HG03025 (cell line): ENCODE measurements at regions not wholly inside any gene's neighbourhood (a gene's known extent, or its start where the extent isn't known, plus 50 kb on each side); places are given as distances from the start of the nearest gene placed in this dataset.
"Not testable (repeated sequence)": the region's sequence is repeated elsewhere in the genome, so short reads cannot be mapped to it uniquely, and the experiment has no call there.

ENCODE experiments used
- ATAC-seq: cut with Tn5 transposase; IDR thresholded peaks from one replicate; pipeline ENCODE4 v1.9.1; 2021; ENCODE audit warnings: mild to moderate bottlenecking, moderate library complexity; ENCODE audit not compliant: unreplicated experiment, low FRiP score

DNA sequence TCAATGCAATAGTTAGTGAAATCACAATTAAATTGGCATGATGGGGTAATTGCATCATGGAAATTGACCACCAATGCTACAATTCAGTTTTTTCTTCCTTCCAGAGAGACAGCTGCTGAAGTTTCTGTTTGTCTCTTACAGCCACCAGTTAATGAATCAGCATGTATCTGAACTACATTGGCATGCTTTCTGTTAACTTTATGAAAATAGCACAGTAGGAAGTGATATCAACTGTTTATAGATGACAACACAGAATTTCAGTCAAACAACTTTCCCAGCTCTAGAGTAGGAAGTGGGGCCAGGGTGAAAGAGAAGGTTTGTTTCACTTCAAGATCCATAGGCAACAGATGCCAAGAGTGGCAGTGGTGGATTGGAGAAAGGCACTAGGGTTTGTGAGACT, 339.6 kb upstream of the VWC2 start:
- ATAC-seq: no peak

- no peak for ATAC-seq
These were observed 338.6 kb upstream of the VWC2 start for GRCh38 chr7:49434846-49435245.

DNA sequence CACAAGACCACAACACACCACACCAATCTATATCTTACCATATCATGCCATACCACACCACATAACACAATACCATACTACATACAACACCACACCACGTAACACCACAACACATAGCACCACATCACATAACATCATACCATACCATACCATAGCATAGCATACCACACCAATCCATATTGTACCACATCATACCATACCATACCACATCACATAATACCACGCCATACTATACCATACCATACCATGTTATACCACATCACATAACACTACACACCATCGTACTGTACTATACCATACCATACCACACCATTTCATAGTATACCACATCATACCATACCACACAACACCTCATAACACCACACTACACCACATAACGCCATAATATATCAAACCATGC, 335.2 kb upstream of the VWC2 start:
- ATAC-seq: no peak

- no peak for ATAC-seq
These were observed 329.9 kb upstream of the VWC2 start for GRCh38 chr7:49443515-49443914.

DNA sequence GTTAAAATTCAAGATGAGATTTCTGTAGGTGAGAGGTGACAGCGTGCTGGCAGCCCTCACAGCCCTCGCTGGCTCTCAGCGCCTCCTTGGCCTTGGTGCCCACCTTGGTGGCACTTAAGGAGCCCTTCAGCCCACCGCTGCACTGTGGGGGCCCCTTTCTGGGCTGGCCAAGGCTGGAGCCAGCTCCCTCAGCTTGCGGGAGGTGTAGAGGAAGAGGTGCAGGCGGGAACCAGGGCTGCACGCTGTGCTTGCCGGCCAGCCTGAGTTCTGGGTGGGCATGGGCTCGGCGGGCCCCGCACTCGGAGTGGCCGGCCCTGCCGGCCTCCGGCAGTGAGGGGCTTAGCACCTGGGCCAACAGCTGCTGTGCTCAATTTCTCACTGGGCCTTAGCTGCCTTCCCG, 320.0 kb upstream of the VWC2 start:
- ATAC-seq: no peak

- no peak for ATAC-seq
These were observed 294.0 kb upstream of the VWC2 start for GRCh38 chr7:49479441-49479840.

GRCh38 chr7:49479936-49480544, 293.4 kb upstream of the VWC2 start:
- ATAC-seq: no peak

DNA sequence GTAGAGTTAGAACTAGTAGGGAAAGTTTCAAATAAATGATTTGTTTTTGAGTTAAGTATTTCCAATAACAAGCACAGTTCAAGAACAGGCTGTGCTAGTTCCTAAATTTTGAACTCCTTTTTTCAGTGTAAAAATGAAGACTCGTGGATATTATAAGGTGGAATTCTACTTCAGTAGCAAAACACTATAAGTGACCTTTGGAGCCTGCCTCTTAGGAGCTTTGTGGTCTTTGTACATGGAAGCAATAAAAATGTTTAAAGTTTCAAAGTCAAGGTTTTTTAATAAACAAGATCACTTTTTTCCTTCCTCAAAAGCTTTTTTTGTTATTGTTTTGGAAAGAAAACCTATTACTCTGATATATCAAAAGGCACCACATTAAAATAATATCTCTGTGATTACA, 292.4 kb upstream of the VWC2 start:
- no peak for ATAC-seq

DNA sequence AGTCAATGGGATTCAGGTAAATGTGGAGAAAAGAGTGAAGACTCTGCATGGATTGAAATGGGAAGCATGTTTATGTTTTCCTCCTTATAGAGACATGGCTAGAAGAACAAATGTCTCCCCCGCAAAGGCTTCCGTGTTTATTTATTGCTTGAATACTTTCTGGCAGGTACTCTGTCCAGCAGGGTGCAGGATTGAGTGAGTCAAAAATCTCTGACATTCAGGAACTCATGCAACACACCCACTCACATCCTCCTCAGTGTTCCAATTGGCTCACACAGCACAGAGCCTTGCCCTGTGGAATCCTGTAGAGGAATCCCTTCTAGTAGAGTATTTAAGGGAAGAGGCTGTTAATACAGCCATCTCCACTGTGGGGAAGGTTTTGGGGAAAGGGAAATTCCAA, 290.3 kb upstream of the VWC2 start:
- ATAC-seq: peak; percentile 69

DNA sequence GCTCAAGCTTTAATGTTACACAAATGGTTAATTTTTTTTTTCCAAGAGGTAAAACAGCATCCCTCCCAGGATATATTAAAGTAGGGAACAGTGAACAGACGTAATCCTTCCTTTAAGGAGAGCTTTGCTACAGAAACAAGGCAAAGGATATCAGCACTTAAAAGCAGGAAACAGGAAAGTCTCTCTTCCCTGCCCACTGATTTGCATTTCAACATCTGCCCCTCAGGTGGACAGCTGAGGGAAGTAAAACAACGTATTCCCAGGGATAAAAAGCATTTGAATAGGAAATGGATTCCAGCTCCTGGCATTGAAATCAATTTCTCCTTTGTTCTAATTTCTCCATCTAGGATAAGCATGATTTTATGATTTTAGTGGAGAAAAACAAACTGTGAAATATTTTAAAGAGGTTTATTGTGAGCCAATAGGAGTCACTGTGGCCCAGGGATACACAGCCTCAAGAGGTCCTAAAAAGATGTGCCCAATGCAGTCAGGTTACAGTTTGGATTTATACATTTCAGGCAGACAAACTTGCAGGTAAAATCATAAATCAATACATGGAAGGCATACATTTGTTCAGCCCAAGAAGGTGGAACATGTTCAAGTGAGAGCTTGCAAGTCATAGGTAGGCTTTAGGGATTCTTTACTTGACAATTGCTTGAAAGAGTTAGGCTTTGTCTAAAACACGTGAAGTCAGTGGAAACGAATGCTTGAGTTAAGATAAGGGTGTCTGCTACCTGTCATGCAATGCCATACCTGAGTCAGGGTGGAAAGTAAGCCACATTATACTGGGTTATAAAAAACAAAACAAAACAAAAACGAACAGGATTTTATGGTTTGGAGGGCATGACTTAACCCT, 286.2 kb upstream of the VWC2 start:
- ATAC-seq: no peak

DNA sequence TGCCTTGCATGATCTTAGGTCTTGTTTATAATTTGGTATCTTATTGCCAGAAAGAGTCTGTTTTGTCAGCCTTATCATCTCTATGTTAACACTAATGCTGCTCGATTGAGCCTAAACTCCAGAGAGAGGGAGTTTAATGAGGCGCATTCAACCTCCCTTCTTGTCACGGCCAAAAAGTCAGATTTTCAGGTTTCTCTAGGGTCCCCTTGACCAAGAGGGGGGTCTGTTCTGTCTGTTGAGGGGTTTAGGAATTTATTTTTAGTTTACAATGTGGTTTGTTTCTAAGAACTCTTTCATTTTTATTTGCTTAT, 285.7 kb upstream of the VWC2 start:
- no peak for ATAC-seq

GRCh38 chr7:49488573-49488972, 284.9 kb upstream of the VWC2 start:
- ATAC-seq: no peak

DNA sequence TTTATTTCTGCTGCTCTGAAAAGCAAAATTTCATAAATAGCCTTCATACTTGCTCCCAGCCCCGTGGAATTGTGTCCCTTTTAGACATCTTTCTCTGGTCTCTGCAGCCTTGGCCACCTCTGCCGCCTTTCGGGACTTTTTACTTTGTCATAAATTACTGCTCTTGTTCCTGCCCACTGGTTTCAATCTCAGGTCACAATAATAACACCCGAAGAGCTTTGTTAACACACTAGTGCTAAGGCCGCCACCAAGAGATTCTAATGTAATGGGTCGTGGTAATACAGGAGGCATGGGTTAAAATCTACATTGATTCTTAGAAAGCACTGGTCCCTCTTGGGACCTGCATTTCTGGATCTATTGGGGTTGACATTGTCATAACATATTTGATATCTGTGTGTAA, 276.0 kb upstream of the VWC2 start:
- peak; percentile 73 for ATAC-seq

GRCh38 chr7:49500741-49501140, 272.7 kb upstream of the VWC2 start:
- ATAC-seq: no peak

DNA sequence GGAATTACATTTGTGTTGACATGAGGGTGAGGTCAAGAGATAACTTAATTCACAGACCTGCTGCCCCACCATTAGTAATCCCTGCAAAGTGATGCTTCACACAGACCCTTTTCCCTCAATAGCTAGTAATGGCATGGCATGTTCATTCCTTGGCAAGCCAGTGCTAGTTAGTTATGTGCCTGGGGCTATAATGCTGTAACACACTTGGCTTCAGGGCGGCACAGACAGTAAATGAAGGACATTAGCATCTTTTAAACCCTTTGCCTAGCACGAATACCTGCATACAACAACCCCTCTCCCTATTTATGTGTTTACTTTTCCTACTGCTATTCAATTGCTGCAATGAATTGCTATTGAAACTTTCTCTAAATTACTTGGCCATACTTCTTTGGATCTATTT, 266.2 kb upstream of the VWC2 start:
- ATAC-seq: not testable (repeated sequence)

DNA sequence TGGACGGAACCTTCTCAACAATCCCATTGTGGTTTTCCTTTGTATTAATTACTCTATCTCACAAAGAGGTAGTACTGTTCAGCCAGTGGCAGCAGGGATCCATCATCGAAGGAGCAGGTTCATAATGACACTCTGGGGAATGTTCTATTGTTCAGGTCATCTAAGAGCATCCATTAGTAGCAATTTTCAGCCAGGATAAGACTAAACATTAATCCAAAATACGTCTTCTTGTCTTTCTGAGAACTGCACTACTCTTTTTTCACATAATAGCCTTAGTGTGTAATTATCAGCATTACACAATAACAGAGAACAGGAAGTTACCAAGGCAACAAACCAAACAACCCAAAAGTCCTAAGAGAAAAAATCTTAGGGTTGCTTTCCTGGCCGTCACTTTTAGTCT, 259.5 kb upstream of the VWC2 start:
- ATAC-seq: no peak

- no peak for ATAC-seq
These were observed 252.5 kb upstream of the VWC2 start for GRCh38 chr7:49520951-49521350.

DNA sequence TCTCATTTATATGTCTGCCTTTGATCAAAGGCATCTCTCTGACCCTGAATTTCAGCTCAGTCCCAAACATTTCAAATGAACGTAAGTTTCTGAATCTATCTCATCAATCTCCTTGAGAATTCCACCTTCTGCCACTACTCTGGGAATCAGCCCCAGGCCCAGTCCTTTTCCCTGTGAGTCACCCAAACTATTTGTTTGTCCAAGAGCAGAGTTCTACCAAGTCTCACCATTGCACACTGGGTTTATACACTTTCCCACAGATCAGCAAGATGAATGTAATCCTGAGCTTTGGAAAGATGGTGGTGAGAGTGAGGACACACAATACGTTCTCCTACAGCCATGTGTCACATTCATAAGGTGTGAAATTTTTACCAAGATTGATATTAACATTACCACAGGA, 251.3 kb upstream of the VWC2 start:
- no peak for ATAC-seq

- ATAC-seq: no peak
These were observed 249.6 kb upstream of the VWC2 start for GRCh38 chr7:49523870-49524269.

DNA sequence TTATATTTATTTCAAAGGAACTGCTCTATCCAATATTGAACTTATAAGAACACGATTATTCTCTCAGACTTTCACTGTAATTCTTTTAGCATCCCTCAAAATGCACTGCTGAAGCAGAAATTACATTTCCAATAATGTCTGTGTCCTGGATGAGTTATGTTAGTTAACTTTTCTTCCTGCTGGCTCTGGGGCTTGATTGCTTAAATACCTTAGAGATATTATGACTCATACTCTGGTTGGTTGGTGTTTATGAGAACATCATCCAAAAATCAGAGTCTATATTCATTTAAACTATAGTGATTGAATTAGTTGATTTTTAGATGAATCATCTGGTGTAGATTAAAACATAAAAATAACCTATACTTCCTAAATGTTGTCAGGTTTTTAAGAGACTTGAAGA, 246.3 kb upstream of the VWC2 start:
- no peak for ATAC-seq

DNA sequence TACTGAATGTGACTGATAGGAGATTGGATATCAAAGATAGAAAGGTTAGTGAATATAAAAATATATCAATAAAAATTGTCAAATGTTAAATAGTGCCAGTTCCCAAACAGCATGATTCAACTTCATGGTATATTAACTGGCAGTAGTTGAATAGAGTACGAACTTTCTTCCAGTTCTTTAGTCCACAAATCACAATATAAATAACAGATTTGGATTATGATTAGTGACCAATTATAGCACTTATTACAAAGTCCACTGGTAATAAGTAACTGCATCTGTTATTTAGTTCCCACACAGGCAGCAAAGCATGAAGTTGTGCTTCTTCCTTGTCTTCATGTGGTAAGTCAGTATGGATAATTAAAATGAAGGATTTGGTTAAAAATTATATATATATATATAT, 243.0 kb upstream of the VWC2 start:
- ATAC-seq: no peak

- ATAC-seq: peak; percentile 43
These were observed 209.6 kb upstream of the VWC2 start for GRCh38 chr7:49563693-49564378.
